ENCODE measurements at regions not wholly inside any gene's neighbourhood (a gene's known extent, or its start where the extent isn't known, plus 50 kb on each side); places are given as distances from the start of the nearest gene placed in this dataset.

GRCh38 chr2:198905881-198906612 lies 551.7 kb downstream of the SATB2 start:
- Histone ChIP-seq H3K4me1 (ENCODE audit: low read depth) (no peaks in the 10 kb centered on the region), H3K36me3 (no peaks in the 10 kb centered on the region), H3K27ac (no peak overlapping the region), H3K9me3 (ENCODE audit: low read depth) (no peaks in the 10 kb centered on the region), H3K4me3 (no peak overlapping the region), H3K27me3 (no peaks in the 10 kb centered on the region)
- DNase-seq (ENCODE audit: low read depth in 1 of 2, low spot score in 1 of 2) = no peak
- no peak for TF ChIP-seq CTCF (IDR thresholded peaks at IDR 0.05; ENCODE audit: low read depth, low read length)

- H3K27ac ChIP-seq = no peak overlapping the region
- no peaks in the 10 kb centered on the region for H3K27me3 ChIP-seq
- no peaks in the 10 kb centered on the region for H3K9me3 ChIP-seq (ENCODE audit: low read depth)
- no peak for TF ChIP-seq CTCF (IDR thresholded peaks at IDR 0.05; ENCODE audit: low read depth, low read length)
- DNase-seq (ENCODE audit: low read depth in 1 of 2, low spot score in 1 of 2) = no peak
- no peak overlapping the region for H3K4me3 ChIP-seq
- H3K4me1 ChIP-seq (ENCODE audit: low read depth) = no peaks in the 10 kb centered on the region
- no peaks in the 10 kb centered on the region for H3K36me3 ChIP-seq
These were observed 555.8 kb downstream of the SATB2 start for GRCh38 chr2:198901894-198902293.

GRCh38 chr2:198900141-198900540 lies 557.6 kb downstream of the SATB2 start:
- no peak for TF ChIP-seq CTCF (IDR thresholded peaks at IDR 0.05; ENCODE audit: low read depth, low read length)
- H3K36me3 ChIP-seq = no peaks in the 10 kb centered on the region
- H3K9me3 ChIP-seq (ENCODE audit: low read depth) = no peaks in the 10 kb centered on the region
- H3K27me3 ChIP-seq = no peaks in the 10 kb centered on the region
- no peaks in the 10 kb centered on the region for H3K4me1 ChIP-seq (ENCODE audit: low read depth)
- H3K4me3 ChIP-seq = no peak overlapping the region
- H3K27ac ChIP-seq = no peak overlapping the region
- DNase-seq (ENCODE audit: low read depth in 1 of 2, low spot score in 1 of 2) = no peak

- no peak for TF ChIP-seq CTCF (IDR thresholded peaks at IDR 0.05; ENCODE audit: low read depth, low read length)
- no peaks in the 10 kb centered on the region for H3K36me3 ChIP-seq
- H3K4me1 ChIP-seq (ENCODE audit: low read depth) = no peaks in the 10 kb centered on the region
- no peak for DNase-seq (ENCODE audit: low read depth in 1 of 2, low spot score in 1 of 2)
- no peak overlapping the region for H3K27ac ChIP-seq
- H3K9me3 ChIP-seq (ENCODE audit: low read depth) = no peaks in the 10 kb centered on the region
- no peak overlapping the region for H3K4me3 ChIP-seq
- no peaks in the 10 kb centered on the region for H3K27me3 ChIP-seq
These were observed 567.2 kb downstream of the SATB2 start for GRCh38 chr2:198890490-198890889.

- Histone ChIP-seq H3K36me3 (no peaks in the 10 kb centered on the region), H3K27me3 (no peaks in the 10 kb centered on the region)
- TF ChIP-seq CTCF (IDR thresholded peaks at IDR 0.05; ENCODE audit: low read depth, low read length) = no peak
These were observed 574.1 kb downstream of the SATB2 start for GRCh38 chr2:198883604-198884003.

More at GRCh38 chr2:198883604-198884003, 574.1 kb downstream of the SATB2 start:
- Histone ChIP-seq H3K4me3 (no peak overlapping the region), H3K27ac (no peak overlapping the region), H3K4me1 (ENCODE audit: low read depth) (no peaks in the 10 kb centered on the region), H3K9me3 (ENCODE audit: low read depth) (no peaks in the 10 kb centered on the region)
- no peak for DNase-seq (ENCODE audit: low read depth in 1 of 2, low spot score in 1 of 2)

Measured in cardiac muscle cell (in vitro differentiated cells and primary cell).